Urothelium cell line (cell line): ENCODE measurements at regions not wholly inside any gene's neighbourhood (a gene's known extent, or its start where the extent isn't known, plus 50 kb on each side); places are given as distances from the start of the nearest gene placed in this dataset.
"Not testable (repeated sequence)": the region's sequence is repeated elsewhere in the genome, so short reads cannot be mapped to it uniquely, and the experiment has no call there.

Experiments used
- DNase-seq: peaks from one replicate; pipeline ENCODE4 v3.0.0; 2011; ENCODE audit warnings: low spot score, mixed read lengths
- FAIRE-seq: peaks from 2 replicates; lab custom pipeline; 2011; peaks lifted over from hg19 to GRCh38; lab: Jason Lieb, UNC

DNA sequence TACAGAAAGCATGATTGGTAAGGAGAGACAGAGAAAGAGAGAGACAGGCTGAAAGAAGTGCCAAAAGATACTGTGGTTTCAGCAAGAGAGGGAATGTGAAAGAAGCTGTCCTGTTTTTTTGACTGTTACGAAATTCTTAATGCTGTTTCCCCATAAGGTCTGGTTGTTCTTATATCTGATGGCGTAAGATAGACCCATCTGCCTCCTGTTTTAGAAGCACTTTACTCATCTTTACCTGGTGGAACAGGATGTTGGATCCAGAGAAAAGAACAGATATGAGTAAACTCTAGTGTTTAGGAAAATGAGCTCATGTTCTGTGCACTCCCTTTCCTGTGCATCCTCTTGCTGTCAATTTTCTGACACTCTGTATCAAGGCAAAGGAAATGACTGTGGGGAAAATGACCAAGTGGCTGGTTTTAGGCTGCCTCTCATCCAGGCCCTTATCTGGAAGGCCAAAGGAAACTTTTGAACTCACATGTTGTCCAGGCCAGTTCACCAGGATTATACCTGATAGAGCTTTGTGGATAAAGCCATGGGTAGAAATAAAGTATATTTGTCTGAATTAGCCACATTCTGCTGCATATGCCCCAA is 311.7 kb upstream of the HTR2C start:
- no peak for FAIRE-seq
- no peak for DNase-seq

DNA sequence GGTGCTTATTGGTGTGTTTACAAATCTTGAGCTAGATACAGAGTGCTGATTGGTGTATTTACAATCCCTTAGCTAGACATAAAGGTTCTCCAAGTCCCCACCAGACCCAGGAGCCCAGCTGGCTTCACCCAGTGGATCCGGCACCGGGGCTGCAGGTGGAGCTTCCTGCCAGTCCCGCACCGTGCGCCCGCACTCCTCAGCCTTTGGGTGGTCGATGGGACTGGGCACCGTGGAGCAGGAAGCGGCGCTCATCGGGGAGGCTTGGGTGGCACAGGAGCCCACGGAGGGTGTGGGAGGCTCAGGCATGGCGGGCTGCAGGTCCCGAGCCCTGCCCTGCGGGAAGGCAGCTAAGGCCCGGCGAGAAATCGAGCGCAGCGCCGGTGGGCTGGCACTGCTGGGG is 313.5 kb upstream of the HTR2C start:
- FAIRE-seq, DNase-seq: not testable (repeated sequence)

DNA sequence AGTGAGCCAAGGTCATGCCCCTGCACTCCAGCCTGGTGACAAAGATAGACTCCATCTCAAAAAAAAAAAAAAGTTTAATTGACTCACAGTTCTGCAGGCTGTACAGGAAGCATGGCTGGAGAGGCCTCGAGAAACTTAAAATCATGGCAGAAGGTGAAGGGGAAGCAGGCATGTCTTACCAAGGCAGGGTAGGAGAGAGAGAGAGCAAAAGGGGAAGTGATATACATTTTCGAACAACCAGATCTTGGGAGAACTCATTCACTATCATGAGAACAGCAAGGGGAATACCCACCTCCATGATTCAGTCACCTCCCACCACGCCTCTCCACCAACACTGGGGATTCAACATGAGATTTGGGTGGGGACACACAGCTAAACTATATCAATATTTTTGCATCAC is 315.2 kb upstream of the HTR2C start:
- FAIRE-seq (no peak), DNase-seq (no peak)

DNA sequence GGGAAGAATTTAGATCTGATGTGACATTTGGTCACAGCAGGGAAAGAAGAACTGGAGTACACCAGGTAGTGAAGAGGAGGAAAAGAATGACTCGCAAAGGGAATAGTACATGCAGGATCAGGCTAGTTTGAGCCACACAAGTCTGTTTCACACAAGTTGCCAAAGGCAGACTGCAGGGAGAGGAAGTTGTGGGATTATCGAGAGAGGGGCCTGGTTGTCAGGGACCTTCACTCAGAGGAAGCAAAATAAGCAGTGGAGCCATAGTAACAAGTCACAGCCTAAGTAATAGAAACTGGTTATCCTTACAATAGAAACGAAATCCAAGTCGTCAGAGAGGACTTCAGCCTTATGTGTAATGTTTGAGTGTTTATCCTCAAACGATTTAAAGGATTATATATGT is 316.7 kb upstream of the HTR2C start:
- FAIRE-seq, result no peak
- DNase-seq, result no peak

DNA sequence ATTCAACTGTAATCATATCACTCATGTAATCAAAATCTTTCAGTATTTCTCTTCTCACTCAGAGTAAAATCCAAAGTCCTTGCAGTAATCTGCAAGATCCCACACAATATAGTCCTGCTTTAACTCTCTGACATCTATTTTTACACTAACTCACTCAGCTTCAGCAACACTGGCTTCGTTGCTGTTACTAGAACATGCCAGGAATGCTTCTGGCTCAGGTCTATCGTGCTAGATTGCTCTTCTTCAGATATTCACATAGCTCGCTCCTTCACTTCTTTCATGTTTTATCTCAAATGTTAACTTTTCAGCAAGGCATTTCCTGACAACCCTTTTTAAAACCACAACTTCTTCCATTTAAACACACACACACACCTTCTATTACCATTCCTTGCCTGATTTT is 331.7 kb upstream of the HTR2C start:
- FAIRE-seq (no peak), DNase-seq (no peak)

DNA sequence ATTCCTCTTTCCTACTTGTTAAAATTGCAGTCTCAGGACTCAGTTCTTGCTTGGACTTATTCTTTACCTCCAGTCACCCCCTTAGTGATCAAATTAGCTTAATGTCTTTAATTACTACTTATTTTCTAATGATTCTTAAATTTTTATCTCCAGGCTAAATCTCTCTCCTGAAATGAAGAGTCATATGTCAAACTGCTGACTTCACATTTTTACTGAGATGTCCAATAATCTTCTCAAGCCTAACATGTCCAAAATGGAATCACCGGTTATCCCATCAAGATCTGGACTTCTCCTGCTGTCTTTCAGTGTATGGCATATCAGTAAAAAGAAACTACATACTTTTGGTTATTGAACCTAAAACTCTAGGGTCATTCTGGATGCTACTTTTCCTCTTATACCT is 332.3 kb upstream of the HTR2C start:
- FAIRE-seq, result no peak
- no peak for DNase-seq

DNA sequence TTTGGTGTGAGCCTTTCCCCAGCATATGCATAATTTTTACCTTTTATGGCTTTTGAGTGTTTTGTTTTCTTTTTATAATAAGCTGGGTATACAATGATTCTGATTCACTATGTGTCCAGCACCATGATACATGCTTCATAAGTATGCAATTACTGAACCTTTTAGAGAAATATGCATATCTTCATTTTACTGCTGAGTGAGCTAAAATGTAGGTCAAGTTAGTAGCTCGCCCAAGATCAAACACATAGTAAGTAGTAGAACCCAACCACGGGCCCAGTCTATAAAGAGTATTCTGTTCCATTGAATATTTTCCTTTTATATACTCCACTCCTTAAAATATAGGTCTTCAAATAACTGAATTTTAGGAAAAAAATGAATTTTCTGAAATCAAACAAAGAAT is 362.4 kb upstream of the HTR2C start:
- no peak for FAIRE-seq
- no peak for DNase-seq

DNA sequence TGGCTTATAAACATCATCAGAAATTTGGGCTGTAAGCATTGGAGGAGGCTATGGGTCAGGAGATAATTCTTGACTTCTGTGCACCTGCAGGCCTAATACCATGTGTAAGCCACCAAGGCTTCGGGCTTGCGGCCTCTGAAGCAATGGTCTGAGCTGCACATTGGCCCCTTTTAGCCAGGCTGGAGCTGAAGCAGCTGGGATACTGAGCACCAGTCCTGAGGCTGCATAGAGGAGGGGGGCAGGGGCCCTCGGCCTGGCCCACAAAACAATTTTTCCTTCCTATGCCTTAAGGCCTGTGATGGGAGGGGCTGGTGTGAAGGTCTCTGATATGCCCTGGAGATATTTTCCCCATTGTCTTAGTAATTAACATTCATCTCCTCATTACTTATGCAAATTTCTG is 373.0 kb upstream of the HTR2C start:
- FAIRE-seq, result no peak

DNA sequence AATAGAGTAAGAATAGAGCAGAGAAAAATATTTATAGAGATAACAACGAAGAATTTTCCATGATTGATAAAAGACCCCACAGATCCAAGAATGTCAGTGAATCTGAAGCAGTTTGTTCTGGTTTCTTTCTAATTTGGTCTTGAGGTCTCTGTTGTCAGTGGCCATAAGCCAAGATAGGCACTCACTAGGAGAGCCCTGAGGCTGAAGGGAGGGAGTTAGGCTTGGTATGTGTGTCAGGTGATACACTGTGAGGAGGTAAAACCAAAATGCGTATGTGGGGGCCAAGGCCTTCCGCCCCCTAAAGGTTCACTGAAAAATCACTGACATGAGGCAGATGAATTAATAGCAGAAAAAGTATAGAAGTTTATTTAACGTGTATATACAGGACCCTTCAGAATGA is 382.3 kb upstream of the HTR2C start:
- FAIRE-seq (no peak), DNase-seq (no peak)

More for the DNA sequence above, 373.0 kb upstream of the HTR2C start:
- no peak for DNase-seq

DNA sequence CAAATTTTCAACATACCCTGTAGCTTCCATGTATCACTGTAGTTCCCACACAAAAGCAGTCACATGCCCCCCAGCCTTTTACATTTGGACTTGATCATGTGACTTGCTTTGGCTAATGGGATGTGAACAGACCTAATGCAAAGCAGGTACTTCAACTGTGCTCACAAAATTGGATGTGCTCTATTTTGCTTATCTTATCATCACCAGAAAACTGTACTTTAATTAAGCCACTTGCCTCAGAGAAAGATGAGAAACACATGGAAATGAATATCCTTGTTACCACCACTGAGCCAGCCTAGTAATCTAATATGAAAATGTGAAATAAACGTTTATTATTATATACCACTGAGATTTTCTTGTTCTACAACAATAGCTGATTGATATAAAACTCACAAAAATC is 402.7 kb upstream of the HTR2C start:
- DNase-seq, result no peak
- FAIRE-seq, result no peak

DNA sequence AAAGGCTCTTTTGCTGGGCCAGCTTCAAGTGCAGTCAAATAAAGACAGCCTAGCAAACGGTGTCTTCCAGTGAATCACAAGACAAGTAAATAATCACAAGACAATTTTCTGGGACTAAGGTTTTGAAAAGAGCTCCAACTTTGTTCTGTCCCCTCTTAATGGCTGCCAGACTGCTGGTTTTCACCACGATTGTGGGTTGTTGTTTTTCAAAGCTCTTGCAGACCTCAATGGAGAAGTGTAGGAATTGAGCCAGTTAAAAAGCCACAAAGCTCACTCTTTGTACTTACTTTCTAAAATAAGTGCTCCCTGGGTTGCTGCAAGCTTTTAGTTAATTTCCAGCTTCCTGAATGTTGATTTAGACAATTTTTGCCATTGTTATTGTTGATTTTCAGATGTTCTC is 405.8 kb upstream of the HTR2C start:
- FAIRE-seq (no peak), DNase-seq (no peak)

DNA sequence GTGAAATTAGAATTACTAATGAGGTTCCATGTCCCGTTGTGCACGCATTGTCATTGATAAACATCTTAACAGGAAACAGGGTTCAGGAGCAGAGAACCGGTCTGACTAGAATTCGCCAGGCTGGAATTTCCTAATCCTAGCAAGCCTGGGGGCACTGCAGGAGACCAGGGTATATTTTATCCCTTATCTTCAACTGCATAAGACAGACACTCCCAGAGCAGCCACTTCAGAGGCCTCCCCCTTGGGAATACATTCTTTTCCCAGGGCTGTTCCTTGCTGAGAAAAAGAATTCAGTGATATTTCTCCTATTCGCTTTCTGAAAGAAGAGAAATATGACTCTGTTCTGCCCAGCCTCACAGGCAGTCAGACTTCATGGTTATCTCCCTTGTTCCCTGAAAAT is 416.6 kb upstream of the HTR2C start:
- DNase-seq, FAIRE-seq: not testable (repeated sequence)

DNA sequence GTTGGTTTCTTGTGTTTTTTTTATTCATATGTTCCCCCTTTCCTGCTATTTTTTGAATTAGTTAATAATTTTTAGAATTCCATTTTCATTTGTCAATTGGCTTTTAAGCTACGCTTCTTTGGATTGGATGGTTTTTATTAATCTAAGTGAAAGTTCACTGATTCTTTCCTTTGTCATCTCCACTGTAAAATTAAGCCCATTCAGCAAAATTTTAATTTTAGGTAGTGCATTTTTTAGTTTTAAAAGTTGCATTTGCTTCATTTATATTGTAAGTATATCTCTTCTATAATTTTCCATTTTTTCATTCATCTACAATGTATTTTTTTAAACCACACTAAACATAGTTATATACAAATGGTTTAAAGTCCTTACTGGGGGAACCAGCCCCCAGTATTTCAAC is 417.3 kb upstream of the HTR2C start:
- no peak for FAIRE-seq
- no peak for DNase-seq

DNA sequence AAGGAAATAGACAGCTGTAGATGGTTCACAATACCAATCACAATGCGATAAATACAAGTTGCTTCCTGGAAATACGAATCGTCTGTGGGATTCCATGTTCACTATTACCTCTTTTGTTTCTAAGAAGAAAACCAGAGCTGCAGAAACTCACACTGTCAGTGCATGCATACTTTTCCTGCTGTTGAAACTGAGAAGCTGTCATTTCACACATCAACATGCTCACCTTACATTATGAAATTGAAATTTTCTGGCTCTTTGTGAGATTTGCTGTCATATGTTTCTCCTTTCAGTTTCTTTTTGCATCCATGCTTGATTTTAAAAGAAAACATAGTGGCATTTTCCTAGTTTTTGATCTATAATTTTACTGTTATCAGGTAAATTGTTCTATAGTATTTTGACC is 418.3 kb upstream of the HTR2C start:
- no peak for DNase-seq
- no peak for FAIRE-seq

DNA sequence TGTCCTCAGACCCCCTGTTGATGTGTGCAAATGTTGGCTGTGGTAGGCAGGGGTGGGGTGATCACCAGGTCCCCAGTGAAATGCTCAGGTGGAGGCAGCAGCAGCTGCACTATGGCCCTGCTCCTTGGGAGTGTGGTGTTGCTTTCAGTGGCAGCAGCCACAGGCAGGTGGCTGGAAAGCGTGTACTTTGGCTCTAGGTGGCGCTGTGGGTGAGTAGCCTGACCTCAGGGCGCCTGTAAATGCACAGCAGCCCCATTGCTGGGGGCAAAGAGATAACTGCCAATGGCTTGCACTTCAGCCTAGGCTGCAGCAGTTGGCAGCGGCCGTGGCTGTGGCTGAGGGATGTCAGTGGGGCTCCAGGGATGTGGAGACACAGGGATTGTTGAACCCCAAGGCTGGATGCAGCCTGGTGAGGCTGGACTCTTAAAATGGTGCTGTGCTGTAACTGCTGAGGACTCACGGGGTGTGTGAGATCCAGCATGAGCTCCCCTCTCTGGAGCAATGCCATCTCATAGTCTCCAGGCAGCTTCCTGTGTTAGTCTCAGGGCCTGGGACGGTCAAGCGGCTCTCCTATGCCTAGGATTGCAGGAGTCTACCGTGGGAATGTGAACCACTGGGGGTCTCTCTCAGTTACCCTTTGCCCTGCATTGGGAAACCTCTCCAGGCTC is 421.7 kb upstream of the HTR2C start:
- no peak for FAIRE-seq
- DNase-seq, result no peak

DNA sequence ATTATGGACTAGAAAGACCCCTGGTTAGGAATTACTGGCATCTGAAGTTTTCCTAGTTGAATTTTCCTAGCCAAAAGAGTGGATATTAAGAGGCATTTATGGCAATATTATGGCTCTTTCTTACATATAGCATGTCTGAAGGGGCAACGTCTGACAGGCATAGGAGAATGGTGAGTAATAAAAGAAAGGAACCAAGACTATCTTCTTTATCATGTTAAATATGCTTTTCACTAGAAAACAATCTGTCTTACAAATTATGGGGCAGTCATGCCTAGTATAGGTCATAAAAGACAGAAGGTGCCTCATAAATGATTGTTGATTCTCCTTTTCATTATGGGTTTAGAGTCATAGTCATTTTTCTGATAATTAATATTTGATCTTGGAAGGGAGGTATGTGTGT is 431.1 kb upstream of the HTR2C start:
- no peak for DNase-seq
- no peak for FAIRE-seq

DNA sequence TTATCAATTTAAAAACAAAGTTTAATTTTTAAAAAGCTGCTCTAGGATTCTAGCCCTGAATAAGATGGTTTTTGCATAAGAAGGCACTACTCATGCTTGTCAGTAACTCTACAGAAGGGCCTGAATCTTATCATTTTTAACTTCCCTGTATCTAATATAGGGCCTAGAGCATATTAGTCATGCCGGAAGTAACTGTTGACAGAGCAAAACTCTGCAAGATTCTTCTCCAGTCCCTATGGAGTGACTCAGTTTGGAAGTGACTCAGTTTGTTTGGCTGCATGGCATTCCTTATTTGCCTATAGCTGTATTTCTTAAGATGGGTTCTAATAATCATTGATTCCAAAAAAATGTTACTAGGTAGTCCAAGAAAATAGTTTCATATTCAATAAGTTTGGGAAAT is 431.8 kb upstream of the HTR2C start:
- FAIRE-seq (no peak), DNase-seq (peak; percentile 15)

DNA sequence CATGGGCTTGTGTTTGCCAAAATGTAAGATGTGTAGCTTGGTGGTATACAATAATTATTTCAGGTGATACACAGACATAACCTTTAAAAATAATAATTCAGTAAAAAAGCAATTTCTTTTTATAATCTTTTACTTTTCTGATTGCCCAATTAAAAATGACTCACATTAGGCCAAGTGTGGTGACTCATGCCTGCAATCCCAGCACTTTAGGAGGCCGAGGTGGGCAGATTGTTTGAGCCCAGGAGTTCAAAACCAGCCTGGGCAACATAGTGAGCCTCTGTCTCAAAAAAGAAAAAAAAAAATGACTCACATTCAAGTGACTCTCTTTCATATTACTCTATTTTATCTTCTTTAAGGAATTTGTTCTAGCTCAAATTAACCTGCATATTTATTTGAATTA is 449.4 kb upstream of the HTR2C start:
- FAIRE-seq, result no peak
- DNase-seq, result no peak

DNA sequence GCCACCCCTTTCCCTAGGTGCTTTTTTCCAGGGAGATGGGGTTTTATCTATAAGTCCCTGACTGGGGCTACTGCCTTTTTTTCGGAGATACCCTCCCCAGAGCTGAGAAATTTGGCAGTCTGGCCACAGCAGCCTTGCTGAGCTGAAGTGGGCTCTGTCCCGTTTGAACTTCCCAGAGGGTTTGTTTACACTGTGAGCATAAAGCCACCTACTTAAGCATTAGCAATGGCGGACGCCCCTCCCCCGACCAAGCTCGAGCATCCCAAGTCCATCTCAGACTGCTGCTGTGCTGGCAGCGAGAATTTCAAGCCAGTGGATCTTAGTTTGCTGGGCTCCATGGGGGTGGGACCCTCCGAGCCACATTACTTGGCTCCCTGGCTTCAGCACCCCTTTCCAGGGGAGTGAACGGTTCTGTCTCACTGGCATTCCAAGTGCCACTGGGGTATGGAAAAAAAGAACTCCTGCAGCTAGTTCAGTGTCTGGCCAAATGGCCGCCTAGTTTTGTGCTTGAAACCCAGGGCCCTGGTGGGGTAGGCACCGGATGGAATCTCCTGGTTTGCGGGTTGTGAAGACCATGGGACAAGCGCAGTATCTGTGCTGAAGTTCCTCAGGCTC is 456.4 kb upstream of the HTR2C start:
- DNase-seq (no peak), FAIRE-seq (no peak)

DNA sequence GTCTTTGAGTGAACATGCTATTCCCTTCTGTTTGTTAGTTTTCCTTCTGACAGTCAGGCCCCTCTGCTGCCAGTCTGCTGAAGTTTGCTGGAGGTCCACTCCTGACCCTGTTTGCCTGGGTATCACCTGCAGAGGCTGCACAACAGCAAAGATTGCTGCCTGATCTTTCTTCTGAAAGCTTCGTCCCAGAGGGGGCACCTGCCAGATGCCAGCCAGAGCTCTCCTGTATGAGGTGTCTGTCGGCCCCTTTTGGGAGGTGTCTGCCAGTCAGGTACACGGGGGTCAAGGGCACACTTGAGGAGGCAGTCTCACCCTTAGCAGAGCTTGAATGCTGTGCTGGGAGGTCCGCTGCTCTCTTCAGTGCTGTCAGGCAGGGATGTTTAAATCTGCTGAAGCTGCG is 456.9 kb upstream of the HTR2C start:
- DNase-seq, result no peak
- FAIRE-seq, result no peak

DNA sequence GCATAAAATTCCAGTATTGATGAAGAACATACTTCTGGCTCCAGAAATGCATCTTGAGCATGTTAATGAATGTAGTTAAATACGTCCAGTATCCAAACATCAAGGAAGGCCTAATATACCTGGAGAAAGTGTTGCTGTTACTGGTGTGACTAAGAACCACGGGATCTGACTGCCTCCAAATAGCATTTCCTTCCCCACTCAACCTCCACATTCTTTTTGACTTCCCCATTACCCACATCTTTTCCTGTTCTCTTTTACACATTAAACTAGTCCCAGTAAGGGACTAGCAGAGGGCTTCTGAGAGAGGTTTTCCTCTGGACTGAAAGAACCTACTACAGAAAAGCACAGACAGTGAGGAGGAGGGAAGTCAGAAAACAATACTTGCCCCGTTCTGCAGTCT is 482.8 kb upstream of the HTR2C start:
- FAIRE-seq, result no peak
- DNase-seq, result no peak

DNA sequence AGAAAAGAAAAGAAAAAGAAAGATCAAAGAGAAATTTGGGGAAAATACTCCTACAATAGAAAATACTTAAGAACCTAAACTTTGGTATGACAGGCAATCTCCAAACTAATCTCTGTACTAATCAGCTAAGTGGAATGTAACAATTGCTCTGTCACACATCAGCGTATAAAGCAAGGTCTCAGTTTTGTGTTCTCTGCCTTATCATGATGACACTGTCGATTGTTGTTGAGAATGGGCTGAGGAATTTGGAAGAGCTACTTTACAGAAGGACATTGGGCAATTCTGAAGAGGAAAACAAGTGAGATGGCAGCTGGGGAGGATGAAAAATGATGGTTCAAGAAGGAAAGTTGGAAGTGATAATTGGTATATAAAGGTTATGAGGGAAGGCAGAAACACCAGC is 486.0 kb upstream of the HTR2C start:
- no peak for FAIRE-seq

DNA sequence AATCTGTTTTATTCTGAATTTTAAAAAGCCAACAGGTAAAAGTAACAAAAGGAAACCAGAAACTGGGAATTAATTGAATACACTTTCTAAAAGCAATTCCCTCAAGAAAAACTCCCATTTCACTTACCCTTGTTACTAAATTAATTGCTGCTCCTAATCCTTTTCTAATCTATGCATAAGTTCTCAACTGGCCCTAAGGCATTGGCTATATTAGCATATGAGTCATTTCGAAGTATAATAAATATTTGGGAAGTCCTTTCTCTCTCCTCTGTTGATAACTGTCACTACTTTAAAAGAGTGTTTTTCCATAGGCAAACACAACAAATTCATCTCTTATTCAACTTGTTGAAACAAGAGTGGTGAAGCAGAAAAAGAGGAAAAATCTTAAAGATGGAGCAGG is 486.5 kb upstream of the HTR2C start:
- no peak for FAIRE-seq
- DNase-seq, result no peak

More for the DNA sequence above, 486.0 kb upstream of the HTR2C start:
- no peak for DNase-seq
